ENCODE measurements at regions not wholly inside any gene's neighbourhood (a gene's known extent, or its start where the extent isn't known, plus 50 kb on each side); places are given as distances from the start of the nearest gene placed in this dataset.

- DNase-seq: no peak
These were observed 106.7 kb upstream of the TMPO start for GRCh38 chr12:98408681-98409080.

GRCh38 chr12:98409548-98409947 lies 105.8 kb upstream of the TMPO start:
- DNase-seq: no peak

- no peak for DNase-seq
These were observed 105.0 kb upstream of the TMPO start for GRCh38 chr12:98410356-98410755.

- peak; percentile 33 for DNase-seq
These were observed 98.5 kb upstream of the TMPO start for GRCh38 chr12:98416845-98417244.

GRCh38 chr12:98417266-98417665 lies 98.1 kb upstream of the TMPO start:
- no peak for DNase-seq

GRCh38 chr12:98418357-98419075 lies 96.9 kb upstream of the TMPO start:
- peak; percentile 45 for DNase-seq

- no peak for DNase-seq
These were observed 96.2 kb upstream of the TMPO start for GRCh38 chr12:98419081-98419794.

GRCh38 chr12:98419795-98420404 lies 95.5 kb upstream of the TMPO start:
- DNase-seq: no peak

GRCh38 chr12:98420461-98420860 lies 94.9 kb upstream of the TMPO start:
- DNase-seq: peak; percentile 76

GRCh38 chr12:98421316-98421715 lies 94.1 kb upstream of the TMPO start:
- peak; percentile 89 for DNase-seq

- no peak for DNase-seq
These were observed 93.0 kb upstream of the TMPO start for GRCh38 chr12:98422359-98422758.

GRCh38 chr12:98422812-98423211 lies 92.6 kb upstream of the TMPO start:
- peak; percentile 78 for DNase-seq

GRCh38 chr12:98423963-98424362 lies 91.4 kb upstream of the TMPO start:
- no peak for DNase-seq

GRCh38 chr12:98424726-98425401 lies 90.5 kb upstream of the TMPO start:
- DNase-seq: peak; percentile 71

GRCh38 chr12:98425859-98426258 lies 89.5 kb upstream of the TMPO start:
- DNase-seq: no peak

- DNase-seq: no peak
These were observed 84.3 kb upstream of the TMPO start for GRCh38 chr12:98431089-98431488.

GRCh38 chr12:98437166-98437565 lies 78.2 kb upstream of the TMPO start:
- DNase-seq: no peak

- DNase-seq: no peak
These were observed 77.4 kb upstream of the TMPO start for GRCh38 chr12:98437806-98438595.

GRCh38 chr12:98438656-98439230 lies 76.6 kb upstream of the TMPO start:
- DNase-seq: no peak

GRCh38 chr12:98439471-98439951 lies 75.9 kb upstream of the TMPO start:
- DNase-seq: peak; percentile 10

GRCh38 chr12:98439981-98440581 lies 75.3 kb upstream of the TMPO start:
- no peak for DNase-seq

GRCh38 chr12:98446060-98446459 lies 69.3 kb upstream of the TMPO start:
- no peak for DNase-seq

Data from NCI-H69 (cell line).